Brain pericyte (primary cell): ENCODE measurements at regions not wholly inside any gene's neighbourhood (a gene's known extent, or its start where the extent isn't known, plus 50 kb on each side); places are given as distances from the start of the nearest gene placed in this dataset.
"Not testable (repeated sequence)": the region's sequence is repeated elsewhere in the genome, so short reads cannot be mapped to it uniquely, and the experiment has no call there.

Source experiments
- DNase-seq: peaks from one replicate; pipeline ENCODE4 v3.0.0-alpha.2; 2012; ENCODE audit warnings: low read depth, low spot score

DNA sequence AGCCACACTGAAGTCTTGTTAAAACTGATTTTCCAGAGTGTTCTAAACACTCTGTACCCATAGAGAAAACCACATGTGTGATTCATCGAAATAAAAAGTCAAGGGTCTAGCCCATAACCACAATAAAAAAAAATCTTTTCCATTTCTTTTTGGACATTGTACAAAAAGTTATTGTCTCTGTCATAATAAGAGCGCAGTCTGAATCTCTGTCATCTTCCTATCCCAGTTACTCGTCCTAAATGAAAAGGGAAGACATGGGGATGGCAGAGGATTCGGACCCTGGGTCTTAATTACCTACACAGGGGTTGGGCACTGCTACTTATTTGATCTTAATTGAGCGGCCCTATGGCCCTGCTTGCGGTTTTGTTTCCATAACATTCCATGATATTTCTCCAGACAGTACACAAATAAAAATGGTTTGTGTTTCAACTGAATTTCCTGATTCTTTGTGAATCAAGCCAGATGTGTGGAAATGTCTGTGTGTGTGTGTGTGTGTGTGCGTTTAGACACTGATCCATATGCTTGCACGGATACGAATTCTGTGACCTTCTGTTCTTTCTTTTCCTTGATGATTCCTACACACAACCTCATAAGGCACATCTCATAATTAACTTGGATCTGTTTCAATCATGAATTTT, 133.4 kb upstream of the SPATS2L start:
- DNase-seq, result peak; percentile 57

DNA sequence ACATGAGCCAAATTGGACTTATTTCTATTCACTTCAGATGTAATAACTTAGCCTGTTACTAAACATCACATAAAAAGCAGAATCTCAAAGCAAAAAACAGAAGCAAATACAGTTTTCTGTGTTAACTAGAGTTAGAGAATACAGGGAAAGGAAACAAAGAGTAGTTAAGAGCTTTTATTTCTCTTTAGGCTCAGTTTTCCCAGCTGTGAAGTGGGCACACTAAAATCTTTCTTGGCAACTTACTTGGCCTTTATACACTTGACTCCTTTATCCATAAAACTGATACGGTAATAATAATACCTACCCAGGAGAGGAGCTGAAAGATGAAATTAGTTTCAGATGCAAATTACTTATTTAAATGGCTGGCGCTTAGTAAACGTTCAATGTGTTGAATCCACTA, 132.8 kb upstream of the SPATS2L start:
- DNase-seq, result no peak

DNA sequence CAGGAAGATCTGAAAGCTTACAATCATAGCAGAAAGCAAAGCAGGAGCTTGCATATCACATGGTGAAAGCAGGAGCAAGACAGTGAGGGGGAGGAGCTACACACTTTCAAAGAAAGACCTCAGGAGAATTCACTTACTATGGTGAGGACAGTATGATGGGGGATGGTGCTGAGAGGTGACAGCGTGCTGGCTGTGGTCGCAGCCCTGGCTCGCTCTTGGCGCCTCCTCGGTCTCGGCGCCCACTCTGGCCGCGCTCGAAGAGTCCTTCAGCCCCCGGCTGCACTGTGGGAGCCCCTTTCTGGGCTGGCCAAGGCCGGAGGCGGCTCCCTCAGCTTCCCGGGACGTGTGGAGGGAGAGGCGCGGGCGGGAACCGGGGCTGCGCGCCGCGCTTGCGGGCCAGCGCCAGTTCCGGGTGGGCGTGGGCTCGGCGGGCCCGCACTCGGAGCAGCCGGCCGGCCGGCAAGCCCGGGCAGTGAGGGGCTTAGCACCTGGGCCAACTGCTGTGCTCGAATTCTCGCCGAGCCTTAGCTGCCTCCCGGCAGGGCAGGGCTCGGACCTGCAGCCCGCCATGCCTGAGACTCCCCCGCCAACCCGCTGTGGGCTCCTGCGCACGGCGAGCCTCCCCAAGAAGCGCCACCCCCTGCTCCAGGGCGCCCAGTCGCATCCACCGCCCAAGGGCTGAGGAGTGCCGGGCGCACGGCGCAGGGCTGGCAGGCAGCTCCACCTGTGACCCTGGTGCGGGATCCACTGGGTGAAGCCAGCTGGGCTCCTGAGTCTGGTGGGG, 131.9 kb upstream of the SPATS2L start:
- no peak for DNase-seq

DNA sequence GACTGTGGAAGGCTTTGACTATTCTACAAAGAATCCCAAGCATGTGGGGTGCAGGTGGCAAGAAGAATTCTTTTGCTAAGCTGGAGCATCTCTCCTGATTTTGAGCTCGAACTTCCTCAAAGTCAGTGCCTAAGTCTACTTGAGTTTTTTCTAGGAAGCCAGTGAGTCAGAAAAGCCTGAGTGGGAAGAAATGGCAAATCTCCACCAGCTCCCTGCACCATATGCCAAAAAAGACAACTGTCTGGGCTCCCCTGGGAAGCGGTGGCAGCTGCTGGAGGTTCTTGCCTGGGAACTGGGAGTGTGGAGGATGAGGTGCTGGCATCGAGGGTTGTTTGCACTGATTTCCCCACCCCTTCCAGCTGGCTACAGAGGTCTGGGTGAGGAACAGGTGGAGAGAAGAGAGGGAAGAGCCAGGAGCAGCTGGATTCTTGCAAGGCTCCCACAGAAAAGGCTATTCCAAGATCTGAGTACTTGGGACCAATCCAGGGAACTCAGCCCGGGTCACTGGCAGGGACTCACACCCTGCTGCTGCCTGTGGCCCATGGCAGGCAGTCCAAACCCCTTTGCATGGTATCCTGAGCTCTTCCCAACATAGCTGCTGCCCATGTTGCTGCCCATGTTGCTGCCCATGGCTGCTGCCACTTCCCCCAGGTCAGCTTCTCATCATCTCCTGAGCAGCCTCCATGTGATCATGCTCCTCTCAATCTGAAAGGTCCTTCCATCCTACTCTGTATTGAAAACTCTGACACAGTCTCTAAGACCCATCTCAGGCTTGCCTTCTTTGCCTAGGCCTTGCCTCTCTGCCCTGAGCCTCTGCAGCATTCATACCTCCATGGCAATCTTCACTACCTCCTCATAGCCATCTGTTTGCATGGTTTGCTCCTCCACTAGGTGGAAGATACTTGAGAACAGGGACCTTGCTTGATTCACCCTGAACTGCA, 128.3 kb upstream of the SPATS2L start:
- DNase-seq, result no peak

DNA sequence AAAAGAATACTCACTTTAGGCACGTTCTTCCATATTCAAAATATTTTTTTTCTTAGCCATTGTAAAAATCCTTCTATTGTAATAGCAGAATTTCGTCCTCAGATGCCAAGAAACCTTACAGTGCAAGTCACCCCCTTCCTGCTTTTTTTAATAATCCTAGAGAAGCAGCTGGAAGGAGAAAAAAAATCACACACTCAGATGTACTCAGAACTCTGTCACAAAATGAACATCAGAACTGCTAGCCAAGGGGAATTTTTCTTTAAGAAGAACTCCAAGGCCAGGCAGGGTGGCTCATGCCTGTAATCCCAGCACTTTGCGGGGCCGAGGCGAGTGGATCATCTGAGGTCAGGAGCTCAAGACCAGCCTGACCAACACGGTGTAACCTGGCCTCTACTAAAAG, 127.3 kb upstream of the SPATS2L start:
- no peak for DNase-seq

DNA sequence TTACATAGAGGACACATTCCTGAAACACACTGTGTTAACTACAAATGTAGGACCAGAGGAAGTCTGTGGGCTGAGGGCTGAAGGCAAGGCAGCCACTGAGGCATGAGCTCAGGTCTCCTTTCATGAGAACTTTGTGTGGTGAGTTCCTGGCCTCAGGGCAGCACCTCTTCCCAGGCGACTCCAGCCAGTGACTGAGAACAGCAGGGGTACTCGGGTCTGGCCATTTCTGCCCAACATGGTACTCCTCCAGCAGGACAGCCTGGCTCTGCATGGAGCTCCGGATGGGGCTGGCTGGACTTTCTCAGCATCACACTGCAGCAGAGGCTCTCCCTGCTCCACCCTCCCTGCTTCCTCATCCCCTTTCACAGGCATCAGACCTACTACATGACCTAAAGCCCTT, 125.5 kb upstream of the SPATS2L start:
- no peak for DNase-seq

DNA sequence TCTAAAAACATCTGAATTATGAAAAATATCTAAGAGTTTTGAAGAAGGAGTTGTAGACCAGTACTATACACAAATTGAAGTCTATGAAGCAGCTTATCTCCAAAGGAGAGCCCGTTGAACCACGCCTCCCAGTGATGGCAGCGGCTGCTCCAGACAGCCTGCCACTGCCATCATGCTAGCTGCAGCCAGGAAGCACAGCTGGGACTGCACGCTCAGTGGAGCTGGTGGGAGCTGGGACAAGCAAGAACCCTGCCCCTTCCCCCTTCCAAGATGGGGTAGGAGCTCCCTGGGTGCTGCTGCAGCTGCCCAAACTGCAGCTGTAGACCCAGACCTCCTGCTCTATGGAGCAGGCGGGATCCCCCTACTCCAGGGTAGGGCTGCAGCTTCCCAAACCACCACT, 124.7 kb upstream of the SPATS2L start:
- DNase-seq, result no peak

DNA sequence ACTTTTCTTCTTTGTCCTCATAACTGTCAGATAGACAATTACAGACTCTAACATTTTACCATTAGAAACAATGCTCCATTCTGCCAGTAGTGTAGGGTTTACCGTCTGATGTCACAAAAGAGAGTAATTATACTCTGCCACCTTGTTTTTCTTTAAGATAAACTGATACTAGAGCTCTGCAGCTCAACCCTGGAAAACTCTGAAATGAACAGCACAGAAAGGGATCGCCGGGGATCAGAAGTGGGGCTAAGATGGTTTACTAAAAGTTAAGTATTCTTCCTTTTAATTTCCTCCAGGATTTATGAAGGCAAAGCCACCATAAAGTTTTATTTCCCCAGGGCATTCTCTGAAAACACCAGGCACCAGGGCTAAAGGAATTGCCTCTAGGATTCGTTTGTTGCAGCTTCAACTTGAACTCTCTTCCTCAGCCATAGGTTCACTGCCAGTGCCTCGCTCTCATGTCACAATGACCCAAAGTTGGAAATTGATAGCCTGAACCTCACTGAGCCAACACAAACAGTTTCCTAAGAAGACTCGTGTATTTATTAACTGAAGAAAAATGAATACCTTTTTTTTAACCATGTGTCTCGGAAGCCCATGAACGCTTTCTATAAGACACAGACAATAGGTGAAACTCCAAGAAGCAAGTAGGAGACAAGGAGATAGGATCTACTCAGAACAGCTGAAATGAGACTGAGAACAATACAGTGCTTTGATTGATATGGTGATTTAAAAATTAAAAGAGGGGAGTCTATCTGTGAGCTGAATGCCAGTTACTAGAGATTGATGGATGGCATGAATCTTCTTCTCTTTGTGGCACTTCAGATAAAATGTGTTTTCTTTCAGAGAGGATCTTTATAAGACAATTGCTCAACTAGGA, 121.5 kb upstream of the SPATS2L start:
- no peak for DNase-seq

DNA sequence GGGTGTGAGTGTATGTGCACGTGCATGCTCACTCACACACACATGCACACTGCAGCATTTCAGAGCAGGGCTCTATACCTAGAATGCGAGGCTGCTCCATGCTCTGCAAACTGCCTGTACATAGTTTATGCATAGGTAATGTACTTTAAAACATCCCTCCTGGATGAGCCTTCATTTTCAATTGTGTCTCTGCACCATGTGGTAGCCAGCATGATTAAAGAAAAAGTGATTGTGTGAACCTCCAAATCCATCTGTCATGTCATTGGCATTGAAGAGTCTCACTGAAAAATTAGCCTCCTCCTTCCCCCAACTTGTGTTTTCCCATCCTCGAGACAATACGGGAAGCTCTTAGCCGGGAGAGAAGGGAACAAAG, 120.9 kb upstream of the SPATS2L start:
- DNase-seq, result no peak

DNA sequence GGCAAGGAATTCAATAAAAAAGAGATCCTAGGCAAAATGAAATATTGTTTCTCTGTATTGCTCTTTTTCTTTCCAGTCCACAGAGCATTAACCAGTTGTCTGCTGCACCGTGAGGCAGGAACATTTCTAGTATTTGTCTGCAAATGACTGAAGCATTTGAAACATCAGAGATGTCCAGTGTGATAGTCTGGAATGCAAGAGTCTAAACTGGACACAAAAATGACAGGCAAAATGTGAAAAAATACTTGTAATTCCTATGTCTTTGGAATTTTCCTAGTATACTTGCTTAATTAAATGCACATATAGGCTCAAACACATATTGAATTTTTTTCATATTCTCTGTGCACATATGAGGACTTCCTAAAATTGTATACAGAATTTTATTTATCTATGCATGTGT, 120.5 kb upstream of the SPATS2L start:
- no peak for DNase-seq

DNA sequence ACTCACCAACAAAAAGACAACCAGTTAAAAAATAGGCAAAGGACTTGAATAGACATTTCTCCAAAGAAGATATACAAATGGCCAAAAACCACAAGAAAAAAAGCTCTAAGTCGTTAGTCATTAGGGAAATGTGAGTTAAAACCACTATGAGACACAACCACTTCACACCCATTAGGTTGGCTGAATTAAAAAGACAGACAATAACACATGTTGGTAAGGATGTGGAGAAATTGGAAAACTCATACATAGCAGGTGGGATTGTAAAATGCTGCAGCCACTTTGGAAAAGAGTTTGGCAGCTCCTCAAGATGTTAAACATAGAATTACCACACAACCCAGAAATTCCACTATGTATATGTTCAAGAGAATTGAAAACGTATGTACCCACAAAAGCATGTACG, 117.6 kb upstream of the SPATS2L start:
- DNase-seq, result no peak

DNA sequence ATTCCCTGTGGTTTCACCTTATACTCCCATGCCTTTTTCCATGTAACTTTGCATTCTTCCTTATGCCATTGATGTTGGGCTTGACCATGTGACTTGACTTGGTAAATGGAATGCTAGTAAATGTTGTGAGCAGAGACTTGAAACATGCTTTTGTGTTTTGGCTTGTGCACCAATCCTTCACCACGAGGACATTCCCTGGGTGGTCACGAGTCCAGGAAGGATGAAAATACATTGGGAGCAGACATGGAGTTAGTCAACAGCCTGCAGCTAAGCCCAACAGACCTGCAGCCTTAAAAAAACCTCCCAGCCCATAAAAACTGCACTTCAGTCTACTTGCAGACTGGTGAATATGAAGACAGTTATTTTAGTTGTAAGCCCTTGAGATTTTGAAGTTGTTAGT, 116.5 kb upstream of the SPATS2L start:
- no peak for DNase-seq

DNA sequence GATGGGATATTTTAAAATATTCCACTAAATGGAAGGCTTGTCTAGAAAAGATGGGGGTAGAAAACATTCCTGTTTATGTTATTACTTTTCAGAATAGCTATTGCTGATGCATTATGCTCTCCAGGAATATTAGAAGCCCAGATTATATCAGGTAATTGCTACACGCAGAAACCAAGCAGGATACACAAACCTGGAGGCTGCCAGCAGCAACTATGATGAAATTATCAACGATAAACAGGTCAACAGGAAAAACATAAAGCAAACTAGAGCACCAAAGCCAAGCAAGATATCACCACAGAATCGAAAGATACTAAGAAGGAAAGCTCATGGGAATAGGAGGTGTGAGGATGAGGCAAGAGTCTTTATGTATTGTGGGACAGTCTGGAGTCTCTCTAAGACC, 113.2 kb upstream of the SPATS2L start:
- DNase-seq, result no peak

DNA sequence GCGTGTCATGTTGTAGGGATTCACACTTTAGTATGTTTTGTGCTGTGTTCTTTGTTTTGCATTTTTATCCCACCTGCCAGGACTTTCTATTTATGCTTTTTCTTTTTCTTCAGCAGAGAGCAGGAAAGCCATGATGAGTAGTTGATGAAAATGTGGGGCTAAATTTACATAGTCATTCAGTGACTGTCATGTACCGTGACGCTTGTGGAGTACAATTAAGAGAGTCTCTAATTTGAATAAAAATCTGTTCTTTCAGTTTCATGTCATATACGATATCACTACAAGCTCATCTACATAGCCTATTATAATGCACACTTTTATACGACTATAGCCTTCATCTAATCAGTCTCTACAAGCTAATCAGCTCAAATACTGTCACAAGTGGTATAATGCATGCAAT, 112.7 kb upstream of the SPATS2L start:
- no peak for DNase-seq

DNA sequence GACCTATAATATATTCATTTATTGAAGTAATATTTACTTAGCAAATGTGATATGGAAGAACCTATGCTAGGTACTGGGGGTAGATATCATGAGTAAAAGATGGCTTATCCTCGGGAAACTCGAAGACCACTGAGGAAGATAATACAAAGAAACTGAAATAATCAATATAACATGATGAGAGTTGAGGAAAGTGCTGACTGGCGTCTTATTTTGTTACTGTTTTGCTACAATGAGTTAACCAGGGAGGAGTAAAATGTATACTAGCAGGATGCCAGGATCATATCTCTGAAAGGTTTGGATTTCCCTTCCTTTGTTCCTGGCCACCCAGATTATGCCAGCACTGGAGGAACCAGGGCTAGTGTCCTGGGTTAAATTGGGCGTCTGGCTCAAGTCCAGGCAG, 111.7 kb upstream of the SPATS2L start:
- DNase-seq, result no peak

DNA sequence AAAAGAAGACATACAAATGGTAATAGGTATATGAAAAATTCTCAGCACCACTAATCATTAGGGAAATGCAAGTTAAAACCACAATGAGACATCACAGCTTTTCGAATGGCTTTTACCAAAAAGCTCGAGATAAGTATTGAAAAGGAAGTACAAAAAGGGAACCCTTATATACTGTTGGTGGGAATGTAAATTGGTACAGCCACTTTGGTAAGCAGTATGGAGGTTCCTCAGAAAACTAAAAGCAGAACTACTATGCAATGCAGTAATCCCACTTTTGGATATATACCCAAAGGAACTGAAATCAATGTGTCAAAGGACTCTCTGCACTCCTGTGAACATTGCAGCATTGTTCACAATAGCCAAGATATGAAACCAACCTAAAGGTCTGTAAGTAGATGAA, 107.5 kb upstream of the SPATS2L start:
- DNase-seq, result no peak

DNA sequence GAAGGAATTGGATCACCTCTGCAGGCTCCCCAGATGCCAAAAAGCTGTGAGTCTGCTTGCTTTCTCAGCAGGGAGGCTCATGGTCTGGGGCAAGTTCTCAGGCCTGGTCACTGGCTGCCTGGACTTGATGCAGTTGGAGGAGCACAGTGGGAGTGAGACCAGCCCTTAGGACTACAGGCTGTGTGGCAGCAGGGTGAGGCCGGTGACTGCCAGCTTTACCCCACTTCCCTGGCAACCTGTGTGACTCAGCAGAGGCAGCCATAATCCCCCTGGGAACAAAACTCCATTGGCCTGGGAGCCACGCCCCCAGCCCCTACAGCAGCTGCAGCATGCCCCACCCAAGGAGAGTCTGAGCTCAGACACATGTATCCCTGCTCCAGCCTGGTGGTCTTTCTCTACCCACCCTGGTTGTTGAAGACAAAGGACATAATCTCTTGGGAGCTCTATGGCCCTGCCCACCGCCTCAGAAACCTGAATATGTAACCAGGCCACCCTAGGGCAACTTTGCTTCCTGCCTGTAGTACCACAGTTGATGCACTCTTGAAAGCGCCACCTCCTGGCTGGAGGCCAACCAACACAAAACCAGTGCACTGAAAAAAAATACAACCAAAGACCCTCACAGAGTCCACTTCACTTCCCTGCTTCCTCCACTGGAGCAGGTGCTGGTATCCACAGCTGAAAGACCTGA, 106.8 kb upstream of the SPATS2L start:
- DNase-seq, result peak; percentile 16

DNA sequence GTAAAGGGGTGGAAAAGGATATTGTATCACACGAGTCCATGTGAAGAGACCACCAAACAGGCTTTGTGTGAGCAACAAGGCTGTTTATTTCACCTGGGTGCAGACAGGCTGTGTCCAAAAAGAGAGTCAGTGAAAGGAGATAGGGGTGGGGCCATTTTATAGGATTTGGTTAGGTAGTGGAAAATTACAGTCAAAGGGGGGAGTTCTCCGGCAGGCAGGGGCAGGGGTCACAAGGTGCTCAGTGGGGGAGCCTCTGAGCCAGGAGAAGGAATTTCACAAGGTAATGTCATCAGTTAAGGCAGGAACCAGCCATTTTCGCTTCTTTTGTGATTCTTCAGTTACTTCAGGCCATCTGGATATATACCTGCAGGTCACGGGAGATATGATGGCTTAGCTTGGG, 104.7 kb upstream of the SPATS2L start:
- DNase-seq, result not testable (repeated sequence)

DNA sequence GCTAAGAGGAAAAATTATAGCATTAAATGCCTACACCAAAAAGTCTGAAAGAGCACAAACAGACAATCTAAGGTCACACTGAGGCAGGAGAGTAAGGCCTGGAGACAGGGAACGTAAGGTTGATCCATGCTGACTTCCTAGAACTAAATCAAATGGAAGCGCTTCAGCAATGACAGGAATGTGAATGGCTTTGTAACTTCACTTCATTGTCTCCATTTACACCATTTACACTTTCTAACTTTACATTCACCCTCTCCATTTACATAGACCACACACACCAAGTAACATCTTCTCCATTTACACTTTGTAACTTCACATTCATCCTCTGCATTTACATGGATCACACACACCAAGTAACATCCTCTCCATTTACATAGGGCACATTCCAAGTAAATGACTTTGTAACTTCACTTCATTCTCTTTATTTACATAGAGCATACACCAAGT, 103.1 kb upstream of the SPATS2L start:
- DNase-seq, result no peak

DNA sequence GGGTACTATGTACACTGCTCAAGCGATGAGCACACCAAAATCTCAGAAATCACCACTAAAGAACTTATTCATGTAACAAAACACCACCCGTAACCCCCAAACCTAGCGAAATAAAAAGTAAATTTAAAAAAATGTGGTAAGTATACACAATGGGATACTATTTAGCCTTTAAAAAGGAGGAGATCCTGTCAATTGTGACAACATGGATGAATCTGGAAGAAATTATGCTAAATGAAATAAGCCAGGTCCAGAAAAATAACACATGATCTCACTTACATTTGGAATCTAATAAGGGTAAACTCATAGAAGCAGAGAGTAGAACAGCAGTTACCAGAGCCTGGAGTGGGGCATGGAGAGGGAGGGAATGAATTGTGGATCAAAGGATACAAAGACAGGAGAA, 98.5 kb upstream of the SPATS2L start:
- no peak for DNase-seq

DNA sequence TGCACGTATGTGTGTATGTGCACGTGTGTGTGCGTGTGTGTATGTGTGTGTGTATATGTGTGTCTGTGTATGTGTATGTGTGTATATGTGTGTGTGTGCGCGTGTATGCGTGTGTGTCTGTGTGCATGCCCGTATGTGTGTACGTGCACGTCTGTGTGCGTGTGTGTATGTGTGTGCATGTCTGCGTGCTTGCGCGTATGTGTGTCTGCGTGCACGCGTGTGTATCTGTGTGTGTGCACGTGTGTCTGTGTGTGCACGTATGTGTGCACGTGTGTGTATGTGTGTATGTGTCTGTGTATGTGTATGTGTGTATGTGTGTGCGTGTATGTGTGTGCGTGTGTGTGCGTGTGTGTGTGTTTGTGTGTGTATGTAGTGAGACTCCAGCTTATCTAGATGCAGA, 97.5 kb upstream of the SPATS2L start:
- no peak for DNase-seq
